ENCODE measurements at regions not wholly inside any gene's neighbourhood (a gene's known extent, or its start where the extent isn't known, plus 50 kb on each side); places are given as distances from the start of the nearest gene placed in this dataset.

DNA sequence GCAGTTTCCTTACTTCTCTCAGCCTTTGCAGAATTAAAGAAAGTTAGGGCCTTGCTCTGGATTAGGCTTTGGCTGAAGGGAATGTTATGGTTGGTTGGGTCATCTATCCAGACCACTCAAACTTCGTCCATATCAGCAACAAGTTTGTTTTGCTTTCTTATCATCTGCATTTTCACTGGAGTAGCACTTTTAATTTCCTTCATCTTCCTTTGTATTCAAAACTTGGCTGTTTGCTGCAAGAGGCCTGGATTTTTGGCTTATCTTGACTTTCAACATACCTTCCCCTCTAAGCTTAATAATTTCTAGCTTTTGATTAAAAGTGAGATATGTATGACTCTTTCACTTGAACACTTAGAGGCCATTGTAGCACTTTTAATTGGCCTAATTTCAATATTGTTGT is 126.7 kb upstream of the CENPE start:
- DNase-seq (ENCODE audit: low read depth): no peak
- TF ChIP-seq, protein P1, sequence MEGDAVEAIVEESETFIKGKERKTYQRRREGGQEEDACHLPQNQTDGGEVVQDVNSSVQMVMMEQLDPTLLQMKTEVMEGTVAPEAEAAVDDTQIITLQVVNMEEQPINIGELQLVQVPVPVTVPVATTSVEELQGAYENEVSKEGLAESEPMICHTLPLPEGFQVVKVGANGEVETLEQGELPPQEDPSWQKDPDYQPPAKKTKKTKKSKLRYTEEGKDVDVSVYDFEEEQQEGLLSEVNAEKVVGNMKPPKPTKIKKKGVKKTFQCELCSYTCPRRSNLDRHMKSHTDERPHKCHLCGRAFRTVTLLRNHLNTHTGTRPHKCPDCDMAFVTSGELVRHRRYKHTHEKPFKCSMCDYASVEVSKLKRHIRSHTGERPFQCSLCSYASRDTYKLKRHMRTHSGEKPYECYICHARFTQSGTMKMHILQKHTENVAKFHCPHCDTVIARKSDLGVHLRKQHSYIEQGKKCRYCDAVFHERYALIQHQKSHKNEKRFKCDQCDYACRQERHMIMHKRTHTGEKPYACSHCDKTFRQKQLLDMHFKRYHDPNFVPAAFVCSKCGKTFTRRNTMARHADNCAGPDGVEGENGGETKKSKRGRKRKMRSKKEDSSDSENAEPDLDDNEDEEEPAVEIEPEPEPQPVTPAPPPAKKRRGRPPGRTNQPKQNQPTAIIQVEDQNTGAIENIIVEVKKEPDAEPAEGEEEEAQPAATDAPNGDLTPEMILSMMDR (IDR thresholded peaks at IDR 0.05; ENCODE audit: insufficient read depth, low read length): no peak
- no peak overlapping the region for H3K4me3 ChIP-seq (ENCODE audit: low read depth, low read length)

DNA sequence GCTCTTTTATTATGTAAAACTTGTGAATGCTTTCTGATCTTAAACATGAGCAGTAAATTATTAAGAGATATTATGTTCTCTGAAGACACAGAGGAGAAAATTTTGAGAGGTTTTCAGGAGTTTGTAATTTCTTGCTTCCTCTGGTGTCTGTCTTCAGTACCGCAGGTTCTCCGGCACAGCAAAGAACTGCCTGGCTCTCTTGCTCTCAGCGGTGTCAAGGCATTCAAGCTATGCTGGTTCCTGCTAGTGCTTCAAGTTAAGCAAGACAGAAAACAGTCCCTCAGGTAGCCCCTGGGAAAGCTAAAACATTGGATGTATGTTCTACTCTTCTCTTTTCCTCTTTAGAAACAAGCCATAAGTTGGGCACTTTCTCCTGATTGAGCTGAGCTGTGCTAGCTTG is 120.2 kb upstream of the CENPE start:
- TF ChIP-seq, protein P1 (IDR thresholded peaks at IDR 0.05; ENCODE audit: insufficient read depth, low read length): no peak
- no peak for DNase-seq (ENCODE audit: low read depth)
- H3K4me3 ChIP-seq (ENCODE audit: low read depth, low read length): no peak overlapping the region

DNA sequence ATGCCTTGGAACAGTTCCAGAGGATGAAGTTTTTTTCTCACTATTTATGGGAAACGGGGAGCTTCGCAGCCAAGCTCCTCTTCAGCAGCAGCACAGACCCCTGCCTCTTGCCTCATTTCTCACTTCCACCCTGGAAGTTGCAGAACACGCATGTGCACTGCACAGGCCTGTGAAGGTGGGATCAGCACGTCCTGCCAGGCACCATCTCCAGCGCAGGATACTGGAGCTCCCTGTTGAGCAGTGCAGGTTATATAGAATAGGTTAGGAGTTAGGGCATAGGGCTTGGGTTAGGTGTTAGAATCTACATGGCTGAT is 110.1 kb upstream of the CENPE start:
- no peak for DNase-seq (ENCODE audit: low read depth)
- H3K4me3 ChIP-seq (ENCODE audit: low read depth, low read length): no peak overlapping the region
- TF ChIP-seq, protein P1 (IDR thresholded peaks at IDR 0.05; ENCODE audit: insufficient read depth, low read length): no peak

GRCh38 chr4:103307453-103308247 is 109.5 kb upstream of the CENPE start:
- TF ChIP-seq, protein P1 (IDR thresholded peaks at IDR 0.05; ENCODE audit: insufficient read depth, low read length): no peak
- no peak for DNase-seq (ENCODE audit: low read depth)
- H3K4me3 ChIP-seq (ENCODE audit: low read depth, low read length): no peak overlapping the region

DNA sequence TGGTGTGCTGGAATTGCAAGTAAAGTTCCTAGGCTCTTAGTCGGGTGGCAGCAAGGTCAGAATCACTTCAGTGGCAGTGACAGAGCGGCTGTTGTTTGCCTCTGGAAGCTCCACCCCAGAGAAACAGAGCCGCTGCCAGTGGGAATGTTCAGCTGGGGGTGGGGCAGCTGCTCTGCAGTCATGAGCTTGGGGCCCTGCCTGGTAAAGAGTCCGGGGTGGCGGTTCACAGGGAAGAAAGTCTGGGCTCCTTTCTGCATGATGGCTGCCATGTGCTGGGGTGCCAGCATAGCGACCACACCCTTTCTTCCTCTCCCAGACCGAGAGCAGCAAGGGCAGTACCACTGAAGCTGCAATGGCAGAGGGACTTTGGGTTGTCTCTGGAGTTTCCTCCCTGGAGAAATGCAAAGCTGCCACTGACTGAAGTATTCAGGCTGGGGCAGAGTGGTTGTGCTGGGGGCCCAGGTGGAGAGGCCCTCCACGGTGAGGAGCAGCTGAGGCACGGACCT is 108.8 kb upstream of the CENPE start:
- DNase-seq (ENCODE audit: low read depth): peak; percentile 1
- H3K4me3 ChIP-seq (ENCODE audit: low read depth, low read length): no peak overlapping the region
- TF ChIP-seq, protein P1 (IDR thresholded peaks at IDR 0.05; ENCODE audit: insufficient read depth, low read length): no peak

DNA sequence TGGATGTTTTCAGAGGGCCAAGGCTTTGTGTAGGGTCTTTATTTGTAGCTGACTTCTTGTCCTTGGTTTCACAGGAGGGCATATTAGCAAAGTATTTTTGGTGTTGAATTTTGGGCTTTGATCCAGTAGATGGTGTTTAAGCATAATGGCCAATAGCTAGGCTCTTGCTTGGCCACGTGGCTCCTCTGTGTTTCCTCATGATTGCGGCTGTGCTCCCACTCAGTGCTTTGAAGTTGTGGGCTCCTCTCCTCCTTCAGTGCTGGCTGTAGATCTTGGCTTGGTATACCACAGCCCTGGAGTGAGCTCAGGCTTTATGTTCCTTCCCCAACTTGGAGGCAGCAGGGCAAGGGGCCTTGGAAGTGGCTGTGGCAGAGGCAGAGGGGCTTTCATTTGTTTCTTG is 107.2 kb upstream of the CENPE start:
- TF ChIP-seq, protein P1 (IDR thresholded peaks at IDR 0.05; ENCODE audit: insufficient read depth, low read length): no peak
- DNase-seq (ENCODE audit: low read depth): no peak
- no peak overlapping the region for H3K4me3 ChIP-seq (ENCODE audit: low read depth, low read length)

GRCh38 chr4:103303011-103303410 is 104.9 kb upstream of the CENPE start:
- H3K4me3 ChIP-seq (ENCODE audit: low read depth, low read length): no peak overlapping the region
- no peak for DNase-seq (ENCODE audit: low read depth)
- TF ChIP-seq, protein P1 (IDR thresholded peaks at IDR 0.05; ENCODE audit: insufficient read depth, low read length): no peak

All from fibroblast of the aortic adventitia (primary cell).